A549 (cell line): ENCODE measurements at regions not wholly inside any gene's neighbourhood (a gene's known extent, or its start where the extent isn't known, plus 50 kb on each side); places are given as distances from the start of the nearest gene placed in this dataset.

Source experiments
- ATAC-seq, 2 experiments: fragments of 200-7000 bp in 1 of 2; fragments of >200 bp in 1 of 2; cut with Nextera tagmentation in 1 of 2; cut with Tn5 transposase in 1 of 2; 3 replicates each; pipeline versions ENCODE4 v1.8.0 to v1.9.1; 2018 to 2020; ENCODE audit warnings: mild to moderate bottlenecking in 1 of 2, moderate library complexity in 1 of 2
- CTCF ChIA-PET: fragments of 300-600 bp; sonication (Branson Sonifier 250); formaldehyde crosslinking; extraction: SDS; loops from one replicate; lab custom pipeline; 2021; ENCODE audit warnings: antibody characterized with exemption, inconsistent platforms; lab: Yijun Ruan, JAX
- POLR2A ChIA-PET: fragments of 350-600 bp; formaldehyde crosslinking; extraction: SDS; loops from one replicate; lab custom pipeline; 2021; ENCODE audit warnings: antibody characterized with exemption, inconsistent platforms; lab: Yijun Ruan, JAX
- DNase-seq, 2 experiments: peaks; one replicate each; pipeline versions ENCODE4 v3.0.0 to v3.0.0-alpha.2; 2011 to 2016; ENCODE audit warnings: low read depth in 1 of 2, low spot score in 1 of 2
- FAIRE-seq: peaks from 2 replicates; lab custom pipeline; 2011; peaks lifted over from hg19 to GRCh38; lab: Jason Lieb, UNC
- H3K27ac ChIP-seq, 2 experiments: fragments of >200 bp; sonication (Bioruptor Twin); formaldehyde crosslinking; 3 replicates each; pipeline ENCODE4 v1.5.1; 2016 to 2017
- H3K4me1 ChIP-seq: fragments of >200 bp; sonication (Bioruptor Twin); formaldehyde crosslinking; 3 replicates; pipeline ENCODE4 v1.6.1; 2016
- H3K4me2 ChIP-seq: fragments of >200 bp; sonication (Bioruptor Twin); formaldehyde crosslinking; 3 replicates; pipeline ENCODE4 v1.6.1; 2016
- H3K4me3 ChIP-seq: fragments of >200 bp; sonication (Bioruptor Twin); formaldehyde crosslinking; 3 replicates; pipeline ENCODE4 v1.5.1; 2016
- H3K9me3 ChIP-seq: fragments of >200 bp; sonication (Bioruptor Twin); formaldehyde crosslinking; 3 replicates; pipeline ENCODE4 v1.6.1; 2016
- ATOH8 ChIP-seq: fragments of 250-450 bp; sonication (Bioruptor Pico); IDR thresholded peaks from 2 replicates; pipeline ENCODE4 v1.5.0; 2020; ENCODE audit warnings: low read depth, mild to moderate bottlenecking, moderate library complexity
- BHLHE40 ChIP-seq: IDR thresholded peaks from 2 replicates; pipeline ENCODE4 v1.6.1; 2012; ENCODE audit warnings: low read depth, low read length, inconsistent platforms
- CBX8 ChIP-seq: fragments of 200-600 bp; sonication (generic); IDR thresholded peaks from 2 replicates; pipeline ENCODE4 v1.6.1; 2016
- CEBPB ChIP-seq, 2 experiments: fragments of >200 bp in 1 of 2; sonication (Bioruptor Twin) in 1 of 2; formaldehyde crosslinking in 1 of 2; IDR thresholded peaks; 2 replicates each; pipeline ENCODE4 v1.6.1; 2012 to 2016
- CHD2 ChIP-seq: fragments of 150-350 bp; IDR thresholded peaks from 2 replicates; pipeline ENCODE4 v1.6.1; 2014; ENCODE audit warnings: low read length; ENCODE audit not compliant: partially characterized antibody
- EHMT2 ChIP-seq: fragments of 200-600 bp; sonication (generic); IDR thresholded peaks from 2 replicates; pipeline ENCODE4 v1.6.1; 2016; ENCODE audit warnings: antibody characterized with exemption, low read depth, mild to moderate bottlenecking, moderate library complexity
- HEYL ChIP-seq: fragments of 250-450 bp; sonication (Bioruptor Pico); IDR thresholded peaks from 2 replicates; pipeline ENCODE4 v1.8.0; 2021; ENCODE audit warnings: mild to moderate bottlenecking, moderate library complexity
- HOXA7 ChIP-seq: fragments of 250-450 bp; sonication (Bioruptor Pico); IDR thresholded peaks from 2 replicates; pipeline ENCODE4 v1.5.0; 2020; ENCODE audit warnings: mild to moderate bottlenecking, moderate library complexity
- HOXB13 ChIP-seq: fragments of 250-450 bp; sonication (Bioruptor Pico); IDR thresholded peaks from 2 replicates; pipeline ENCODE4 v1.5.0; 2020; ENCODE audit warnings: low read depth, mild to moderate bottlenecking, moderate library complexity
- JUNB ChIP-seq: fragments of >200 bp; sonication (Bioruptor Twin); formaldehyde crosslinking; IDR thresholded peaks from 2 replicates; pipeline ENCODE4 v1.6.1; 2016
- MAFK ChIP-seq: fragments of 450-650 bp; IDR thresholded peaks from 2 replicates; pipeline ENCODE4 v1.6.1; 2014; ENCODE audit not compliant: partially characterized antibody
- MAX ChIP-seq: IDR thresholded peaks from 2 replicates; pipeline ENCODE4 v1.6.1; 2012
- MAZ ChIP-seq: fragments of 150-350 bp; IDR thresholded peaks from 2 replicates; pipeline ENCODE4 v1.6.1; 2014; ENCODE audit warnings: antibody characterized with exemption, low read depth, low read length, borderline replicate concordance
- NR3C1 ChIP-seq: fragments of >200 bp; sonication (Bioruptor Twin); formaldehyde crosslinking; IDR thresholded peaks from 3 replicates; pipeline ENCODE4 v1.6.1; 2017
- POLR2A ChIP-seq: IDR thresholded peaks from 2 replicates; pipeline ENCODE4 v1.6.1; 2012; ENCODE audit warnings: mild to moderate bottlenecking, low read length
- RARB ChIP-seq: fragments of 250-450 bp; sonication (Bioruptor Pico); IDR thresholded peaks from 2 replicates; pipeline ENCODE4 v1.8.0; 2021; ENCODE audit warnings: mild to moderate bottlenecking, moderate library complexity
- RCOR1 ChIP-seq: fragments of 150-350 bp; IDR thresholded peaks from 2 replicates; pipeline ENCODE4 v1.6.1; 2014; ENCODE audit warnings: antibody characterized with exemption, low read length, low read depth
- SMC3 ChIP-seq: fragments of >200 bp; sonication (Bioruptor Twin); formaldehyde crosslinking; IDR thresholded peaks from 3 replicates; pipeline ENCODE4 v1.6.1; 2018; ENCODE audit warnings: inconsistent platforms
- TFCP2L1 ChIP-seq: fragments of 250-450 bp; sonication (Bioruptor Pico); IDR thresholded peaks from 2 replicates; pipeline ENCODE4 v1.5.0; 2021; ENCODE audit warnings: mild to moderate bottlenecking
- ZFP36 ChIP-seq: fragments of 450-650 bp; IDR thresholded peaks from 2 replicates; pipeline ENCODE4 v1.6.1; 2014; ENCODE audit warnings: borderline replicate concordance; ENCODE audit not compliant: partially characterized antibody
- WGBS: methylation state at CpG from one replicate; pipeline ENCODE4 v1.1.6; 2017; ENCODE audit errors: missing lambda C conversion rate; 5-methylcytosine and 5-hydroxymethylcytosine counted together
- TF ChIP-seq, protein P1 (sequence below): fragments of 250-450 bp; sonication (Bioruptor Pico); IDR thresholded peaks from 2 replicates; pipeline ENCODE4 v1.5.0; 2021; ENCODE audit warnings: mild to moderate bottlenecking, moderate library complexity, borderline replicate concordance
- TF ChIP-seq, protein P2 (sequence below): IDR thresholded peaks from 2 replicates; pipeline ENCODE4 v1.6.1; 2012; ENCODE audit warnings: low read depth, borderline replicate concordance
- TF ChIP-seq, protein P3 (sequence below): fragments of 200-600 bp; sonication (generic); IDR thresholded peaks from 2 replicates; pipeline ENCODE4 v1.6.1; 2016; ENCODE audit warnings: antibody characterized with exemption, mild to moderate bottlenecking, moderate library complexity
- TF ChIP-seq, protein P4 (sequence below): IDR thresholded peaks from 2 replicates; pipeline ENCODE4 v1.6.1; 2012

DNA sequence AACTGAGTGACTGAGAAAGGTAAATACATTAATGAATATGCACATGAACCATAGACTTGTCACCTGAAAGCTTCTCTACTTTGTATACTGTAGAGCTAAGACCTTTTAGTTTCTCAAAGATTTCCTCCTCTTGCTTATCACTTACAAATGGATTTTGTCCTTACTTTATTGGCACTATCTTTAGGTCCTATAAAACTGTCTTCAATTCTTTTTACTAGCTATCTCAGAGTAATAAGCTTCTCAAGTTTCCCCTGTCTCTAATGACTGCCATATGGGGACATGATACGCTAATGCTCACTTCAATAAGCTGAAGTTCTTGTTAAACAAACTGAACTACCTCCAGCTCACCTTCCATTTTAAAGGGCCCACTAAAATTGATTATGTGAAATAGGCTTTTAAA, 468.2 kb upstream of the CCDC196 start:
- no peak for DNase-seq
- Histone ChIP-seq H3K4me2 (no peak overlapping the region), H3K4me3 (no peak overlapping the region), H3K27ac (no peak overlapping the region), H3K9me3 (no peaks in the 10 kb centered on the region), H3K4me1 (no peaks in the 10 kb centered on the region)
- CTCF ChIA-PET: no interaction called here
- WGBS: 75% methylated on average over 1 of the region's 1 CpG
- no peak for FAIRE-seq
- no peak for ATAC-seq
- POLR2A ChIA-PET: no interaction called here
- TF ChIP-seq, protein P1, sequence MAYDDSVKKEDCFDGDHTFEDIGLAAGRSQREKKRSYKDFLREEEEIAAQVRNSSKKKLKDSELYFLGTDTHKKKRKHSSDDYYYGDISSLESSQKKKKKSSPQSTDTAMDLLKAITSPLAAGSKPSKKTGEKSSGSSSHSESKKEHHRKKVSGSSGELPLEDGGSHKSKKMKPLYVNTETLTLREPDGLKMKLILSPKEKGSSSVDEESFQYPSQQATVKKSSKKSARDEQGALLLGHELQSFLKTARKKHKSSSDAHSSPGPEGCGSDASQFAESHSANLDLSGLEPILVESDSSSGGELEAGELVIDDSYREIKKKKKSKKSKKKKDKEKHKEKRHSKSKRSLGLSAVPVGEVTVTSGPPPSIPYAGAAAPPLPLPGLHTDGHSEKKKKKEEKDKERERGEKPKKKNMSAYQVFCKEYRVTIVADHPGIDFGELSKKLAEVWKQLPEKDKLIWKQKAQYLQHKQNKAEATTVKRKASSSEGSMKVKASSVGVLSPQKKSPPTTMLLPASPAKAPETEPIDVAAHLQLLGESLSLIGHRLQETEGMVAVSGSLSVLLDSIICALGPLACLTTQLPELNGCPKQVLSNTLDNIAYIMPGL (CRISPR knock-in tag): no peak
- TF ChIP-seq, protein P2, sequence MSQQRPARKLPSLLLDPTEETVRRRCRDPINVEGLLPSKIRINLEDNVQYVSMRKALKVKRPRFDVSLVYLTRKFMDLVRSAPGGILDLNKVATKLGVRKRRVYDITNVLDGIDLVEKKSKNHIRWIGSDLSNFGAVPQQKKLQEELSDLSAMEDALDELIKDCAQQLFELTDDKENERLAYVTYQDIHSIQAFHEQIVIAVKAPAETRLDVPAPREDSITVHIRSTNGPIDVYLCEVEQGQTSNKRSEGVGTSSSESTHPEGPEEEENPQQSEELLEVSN: no peak
- TF ChIP-seq BHLHE40: no peak
- no peak for TF ChIP-seq JUNB
- TF ChIP-seq ZFP36: no peak
- no peak for TF ChIP-seq HOXA7 (CRISPR knock-in tag)
- no peak for TF ChIP-seq HEYL (CRISPR knock-in tag)
- TF ChIP-seq RCOR1: no peak
- no peak for TF ChIP-seq ATOH8
- no peak for TF ChIP-seq CEBPB (IDR thresholded peaks at IDR 0.05)
- TF ChIP-seq EHMT2: no peak
- TF ChIP-seq CBX8: no peak
- TF ChIP-seq, protein P3, sequence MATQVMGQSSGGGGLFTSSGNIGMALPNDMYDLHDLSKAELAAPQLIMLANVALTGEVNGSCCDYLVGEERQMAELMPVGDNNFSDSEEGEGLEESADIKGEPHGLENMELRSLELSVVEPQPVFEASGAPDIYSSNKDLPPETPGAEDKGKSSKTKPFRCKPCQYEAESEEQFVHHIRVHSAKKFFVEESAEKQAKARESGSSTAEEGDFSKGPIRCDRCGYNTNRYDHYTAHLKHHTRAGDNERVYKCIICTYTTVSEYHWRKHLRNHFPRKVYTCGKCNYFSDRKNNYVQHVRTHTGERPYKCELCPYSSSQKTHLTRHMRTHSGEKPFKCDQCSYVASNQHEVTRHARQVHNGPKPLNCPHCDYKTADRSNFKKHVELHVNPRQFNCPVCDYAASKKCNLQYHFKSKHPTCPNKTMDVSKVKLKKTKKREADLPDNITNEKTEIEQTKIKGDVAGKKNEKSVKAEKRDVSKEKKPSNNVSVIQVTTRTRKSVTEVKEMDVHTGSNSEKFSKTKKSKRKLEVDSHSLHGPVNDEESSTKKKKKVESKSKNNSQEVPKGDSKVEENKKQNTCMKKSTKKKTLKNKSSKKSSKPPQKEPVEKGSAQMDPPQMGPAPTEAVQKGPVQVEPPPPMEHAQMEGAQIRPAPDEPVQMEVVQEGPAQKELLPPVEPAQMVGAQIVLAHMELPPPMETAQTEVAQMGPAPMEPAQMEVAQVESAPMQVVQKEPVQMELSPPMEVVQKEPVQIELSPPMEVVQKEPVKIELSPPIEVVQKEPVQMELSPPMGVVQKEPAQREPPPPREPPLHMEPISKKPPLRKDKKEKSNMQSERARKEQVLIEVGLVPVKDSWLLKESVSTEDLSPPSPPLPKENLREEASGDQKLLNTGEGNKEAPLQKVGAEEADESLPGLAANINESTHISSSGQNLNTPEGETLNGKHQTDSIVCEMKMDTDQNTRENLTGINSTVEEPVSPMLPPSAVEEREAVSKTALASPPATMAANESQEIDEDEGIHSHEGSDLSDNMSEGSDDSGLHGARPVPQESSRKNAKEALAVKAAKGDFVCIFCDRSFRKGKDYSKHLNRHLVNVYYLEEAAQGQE: no peak
- no peak for TF ChIP-seq MAFK
- TF ChIP-seq MAX: no peak
- no peak for TF ChIP-seq RARB (CRISPR knock-in tag)
- TF ChIP-seq POLR2A: no peak
- TF ChIP-seq, all 56 proteins: peak for 0

DNA sequence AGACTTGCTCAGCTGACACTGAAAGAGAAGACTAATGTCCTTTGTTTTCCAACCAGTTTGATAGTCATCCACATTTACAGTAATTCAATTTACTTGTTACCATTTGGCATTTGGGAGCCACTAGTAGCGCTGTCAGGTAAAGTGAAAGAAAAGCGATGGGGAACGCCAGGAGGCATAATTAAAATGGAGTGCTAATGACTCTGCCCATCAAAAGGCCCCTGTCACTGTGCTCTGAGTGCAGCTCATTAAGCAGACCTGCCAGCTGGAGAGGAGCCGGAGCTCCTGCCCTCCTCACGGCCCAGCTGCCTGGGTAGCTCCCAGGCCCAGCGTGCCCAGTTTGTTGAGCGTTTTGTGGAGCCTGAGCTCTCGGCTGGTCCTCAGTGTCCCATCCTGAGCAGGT, 463.6 kb upstream of the CCDC196 start:
- no peak for FAIRE-seq
- ATAC-seq: no peak
- Histone ChIP-seq H3K4me1 (no peaks in the 10 kb centered on the region), H3K9me3 (no peaks in the 10 kb centered on the region), H3K4me2 (no peak overlapping the region), H3K4me3 (no peak overlapping the region), H3K27ac (no peak overlapping the region)
- 26% methylated on average over 6 of the region's 8 CpGs for WGBS
- ChIA-PET CTCF (no interaction called here), POLR2A (no interaction called here)
- no peak for DNase-seq
- no peak for TF ChIP-seq NR3C1

DNA sequence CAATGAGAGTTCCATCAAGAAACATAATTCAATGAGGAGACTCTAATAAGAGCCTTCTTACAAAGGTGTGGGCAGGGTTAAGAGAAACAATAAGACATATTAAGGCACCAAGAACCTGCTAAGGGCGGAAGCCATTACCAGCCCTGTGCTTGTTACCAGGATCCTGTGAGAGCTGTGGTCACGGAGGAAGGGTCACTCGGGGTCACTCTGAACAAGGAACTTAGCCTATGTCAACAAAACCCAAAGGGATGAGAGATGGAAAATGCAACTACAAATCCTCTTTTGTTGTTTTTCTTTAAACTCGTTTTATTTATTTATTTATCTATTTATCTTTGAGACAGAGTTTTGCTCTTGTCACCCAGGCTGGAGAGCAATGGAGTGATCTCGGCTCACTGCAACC, 460.4 kb upstream of the CCDC196 start:
- ATAC-seq (no peak), DNase-seq (no peak), FAIRE-seq (no peak)
- H3K27ac ChIP-seq: no peak overlapping the region
- no peaks in the 10 kb centered on the region for H3K9me3 ChIP-seq
- H3K4me1 ChIP-seq: no peaks in the 10 kb centered on the region
- no peak overlapping the region for H3K4me2 ChIP-seq
- H3K4me3 ChIP-seq: no peak overlapping the region
- 23% methylated on average over 5 of the region's 5 CpGs for WGBS
- POLR2A ChIA-PET: no interaction called here
- CTCF ChIA-PET: no interaction called here
- TF ChIP-seq, protein P4, sequence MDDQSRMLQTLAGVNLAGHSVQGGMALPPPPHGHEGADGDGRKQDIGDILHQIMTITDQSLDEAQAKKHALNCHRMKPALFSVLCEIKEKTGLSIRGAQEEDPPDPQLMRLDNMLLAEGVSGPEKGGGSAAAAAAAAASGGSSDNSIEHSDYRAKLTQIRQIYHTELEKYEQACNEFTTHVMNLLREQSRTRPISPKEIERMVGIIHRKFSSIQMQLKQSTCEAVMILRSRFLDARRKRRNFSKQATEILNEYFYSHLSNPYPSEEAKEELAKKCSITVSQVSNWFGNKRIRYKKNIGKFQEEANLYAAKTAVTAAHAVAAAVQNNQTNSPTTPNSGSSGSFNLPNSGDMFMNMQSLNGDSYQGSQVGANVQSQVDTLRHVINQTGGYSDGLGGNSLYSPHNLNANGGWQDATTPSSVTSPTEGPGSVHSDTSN: no peak
- TF ChIP-seq TFCP2L1 (no peak), SMC3 (no peak), MAZ (no peak), HOXB13 (CRISPR knock-in tag) (no peak), CHD2 (no peak)
- TF ChIP-seq, protein P1 (CRISPR knock-in tag): no peak
- TF ChIP-seq, protein P2: no peak
